ENCODE measurements at regions not wholly inside any gene's neighbourhood (a gene's known extent, or its start where the extent isn't known, plus 50 kb on each side); places are given as distances from the start of the nearest gene placed in this dataset.

- Histone ChIP-seq H3K4me2 (ENCODE audit: insufficient read depth, low read length) (no peak overlapping the region), H4K20me1 (replicated peaks; ENCODE audit: control insufficient read depth, insufficient read depth, low read length) (no peaks in the 10 kb centered on the region), H2AFZ (ENCODE audit: low read depth, low read length) (no peak overlapping the region), H3K9me1 (ENCODE audit: control insufficient read depth, insufficient read depth, low read length) (no peaks in the 10 kb centered on the region), H3K36me3 (ENCODE audit: control insufficient read depth, insufficient read depth, low read length) (no peaks in the 10 kb centered on the region), H3K9me3 (replicated peaks; ENCODE audit: control insufficient read depth, insufficient read depth, low read depth, low read length) (no peaks in the 10 kb centered on the region; the same call in 1 of the 2 replicates), H3K79me2 (ENCODE audit: control insufficient read depth, insufficient read depth, low read length) (no peaks in the 10 kb centered on the region), H3K27me3 (ENCODE audit: control insufficient read depth in 2 of 2, insufficient read depth in 2 of 2, low read length in 2 of 2) (no peaks in the 10 kb centered on the region), H3K9ac (ENCODE audit: insufficient read depth in 1 of 2, low read depth in 2 of 2, low read length in 2 of 2) (no peak overlapping the region), H3K27ac (ENCODE audit: extremely low read depth, low read depth, low read length) (no peak overlapping the region), H3K4me1 (replicated peaks in 1 of 2; ENCODE audit: control insufficient read depth in 2 of 2, insufficient read depth in 2 of 2, low read length in 2 of 2) (no peaks in the 10 kb centered on the region), H3K4me3 (no peak overlapping the region)
- FAIRE-seq (no peak), ATAC-seq (no peak), DNase-seq (ENCODE audit: extremely low read depth in 1 of 4, low spot score in 3 of 4) (no peak)
- POLR2A ChIA-PET: no interaction called here
- intact Hi-C loops (cut with micrococcal nuclease): no loop called here
- in situ Hi-C loops (cut with MboI): no loop called here
- 3% methylated on average over 5 of the region's 5 CpGs for WGBS (ENCODE audit: insufficient coverage, low coverage, missing lambda C conversion rate)
- no TSS peak for BruUV-seq (replicated peaks)
- CTCF ChIA-PET (ENCODE audit: low intra/inter-chr PET ratio): no interaction called here
- TF ChIP-seq NBN (IDR thresholded peaks at IDR 0.05; ENCODE audit: low read depth) (no peak), ADNP (tag; IDR thresholded peaks at IDR 0.05) (no peak), EZH2 (IDR thresholded peaks at IDR 0.05; ENCODE audit: borderline replicate concordance, low read depth, low read length) (no peak), ZNF395 (CRISPR knock-in tag; IDR thresholded peaks at IDR 0.05) (no peak), FIP1L1 (IDR thresholded peaks at IDR 0.05; ENCODE audit: low read depth, low read length, poor library complexity, severe bottlenecking) (no peak), REST (IDR thresholded peaks at IDR 0.05; ENCODE audit: borderline replicate concordance) (no peak), REST (CRISPR knock-in tag; IDR thresholded peaks at IDR 0.05; ENCODE audit: low read depth) (no peak), NKRF (IDR thresholded peaks at IDR 0.05; ENCODE audit: borderline replicate concordance) (no peak)
These were observed 370.2 kb downstream of the AASDHPPT start for GRCh38 chr11:106447631-106448191.

Data from K562 (cell line).